Endothelial cell of umbilical vein (primary cell): ENCODE measurements at regions not wholly inside any gene's neighbourhood (a gene's known extent, or its start where the extent isn't known, plus 50 kb on each side); places are given as distances from the start of the nearest gene placed in this dataset.

Source experiments
- EZH2 ChIP-seq: IDR thresholded peaks from 2 replicates; pipeline ENCODE4 v1.6.1; 2012; ENCODE audit warnings: borderline replicate concordance, low read depth, mild to moderate bottlenecking, moderate library complexity, low read length, inconsistent platforms; ENCODE audit not compliant: severe bottlenecking
- FOS ChIP-seq: IDR thresholded peaks from 2 replicates; pipeline ENCODE4 v1.6.1; 2011; ENCODE audit warnings: mild to moderate bottlenecking, low read length, moderate library complexity, borderline replicate concordance; ENCODE audit not compliant: insufficient read depth
- GATA2 ChIP-seq: IDR thresholded peaks from 2 replicates; pipeline ENCODE4 v1.7.0; 2011; ENCODE audit warnings: low read depth, mild to moderate bottlenecking, moderate library complexity, mixed read lengths, low read length; ENCODE audit not compliant: insufficient read length, insufficient read depth
- JUN ChIP-seq: IDR thresholded peaks from 2 replicates; pipeline ENCODE4 v1.6.1; 2011; ENCODE audit warnings: borderline replicate concordance, low read depth; ENCODE audit not compliant: insufficient read length, insufficient read depth
- MYC ChIP-seq: IDR thresholded peaks from one replicate; pipeline ENCODE4 v1.6.1; 2011; ENCODE audit warnings: mild to moderate bottlenecking, low read depth, low read length
- POLR2A ChIP-seq: IDR thresholded peaks from 2 replicates; pipeline ENCODE4 v1.6.1; 2012; ENCODE audit warnings: low read depth, mild to moderate bottlenecking, control low read depth, low read length
- POLR2AphosphoS5 ChIP-seq: IDR thresholded peaks from 2 replicates; pipeline ENCODE4 v1.6.1; 2012; ENCODE audit warnings: low read depth, mild to moderate bottlenecking, control low read depth, low read length, moderate library complexity; ENCODE audit not compliant: insufficient read depth
- TF ChIP-seq, protein P1 (sequence below), 2 donors: IDR thresholded peaks; 1 replicate in 1 of 2; 2 replicates in 1 of 2; pipeline ENCODE4 v1.5.1; 2011; ENCODE audit warnings: low read length in 2 of 2, mild to moderate bottlenecking in 2 of 2, moderate library complexity in 2 of 2, control low read depth in 1 of 2, inconsistent platforms in 1 of 2, low read depth in 1 of 2; ENCODE audit not compliant: insufficient read depth in 1 of 2; ENCODE audit errors: extremely low read depth in 1 of 2
- TF ChIP-seq, protein P2 (sequence below): IDR thresholded peaks from 2 replicates; pipeline ENCODE4 v1.6.1; 2011; ENCODE audit not compliant: insufficient read depth, insufficient read length

DNA sequence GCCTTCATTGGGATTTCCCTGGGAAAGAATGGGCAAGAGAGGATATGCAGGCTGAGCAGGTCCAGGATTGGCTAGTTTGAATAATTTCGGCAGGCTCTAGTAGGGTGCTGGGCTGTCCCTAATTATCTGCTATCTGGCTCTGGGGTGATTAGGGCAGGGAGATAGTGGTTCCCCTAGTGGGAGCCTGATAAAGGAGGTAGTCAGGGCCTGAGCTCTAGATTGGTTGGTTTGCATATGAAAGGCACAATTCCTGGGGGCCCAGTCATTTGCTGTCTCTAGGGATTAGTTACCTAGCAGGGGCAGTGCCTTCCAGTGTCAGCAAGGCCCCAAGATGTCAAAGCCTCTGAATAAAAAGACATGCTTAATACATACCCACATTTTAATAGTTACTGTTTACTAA, 690.1 kb upstream of the KLHL29 start:
- TF ChIP-seq FOS (no peak), POLR2A (no peak), GATA2 (no peak), POLR2AphosphoS5 (no peak), EZH2 (no peak), MYC (no peak), JUN (no peak)
- TF ChIP-seq, protein P1, sequence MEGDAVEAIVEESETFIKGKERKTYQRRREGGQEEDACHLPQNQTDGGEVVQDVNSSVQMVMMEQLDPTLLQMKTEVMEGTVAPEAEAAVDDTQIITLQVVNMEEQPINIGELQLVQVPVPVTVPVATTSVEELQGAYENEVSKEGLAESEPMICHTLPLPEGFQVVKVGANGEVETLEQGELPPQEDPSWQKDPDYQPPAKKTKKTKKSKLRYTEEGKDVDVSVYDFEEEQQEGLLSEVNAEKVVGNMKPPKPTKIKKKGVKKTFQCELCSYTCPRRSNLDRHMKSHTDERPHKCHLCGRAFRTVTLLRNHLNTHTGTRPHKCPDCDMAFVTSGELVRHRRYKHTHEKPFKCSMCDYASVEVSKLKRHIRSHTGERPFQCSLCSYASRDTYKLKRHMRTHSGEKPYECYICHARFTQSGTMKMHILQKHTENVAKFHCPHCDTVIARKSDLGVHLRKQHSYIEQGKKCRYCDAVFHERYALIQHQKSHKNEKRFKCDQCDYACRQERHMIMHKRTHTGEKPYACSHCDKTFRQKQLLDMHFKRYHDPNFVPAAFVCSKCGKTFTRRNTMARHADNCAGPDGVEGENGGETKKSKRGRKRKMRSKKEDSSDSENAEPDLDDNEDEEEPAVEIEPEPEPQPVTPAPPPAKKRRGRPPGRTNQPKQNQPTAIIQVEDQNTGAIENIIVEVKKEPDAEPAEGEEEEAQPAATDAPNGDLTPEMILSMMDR (IDR thresholded peaks at IDR 0.05; ENCODE audit: extremely low read depth in 1 of 2, insufficient read depth in 1 of 2, low read depth in 1 of 2, low read length in 2 of 2), result no peak
- TF ChIP-seq, protein P2, sequence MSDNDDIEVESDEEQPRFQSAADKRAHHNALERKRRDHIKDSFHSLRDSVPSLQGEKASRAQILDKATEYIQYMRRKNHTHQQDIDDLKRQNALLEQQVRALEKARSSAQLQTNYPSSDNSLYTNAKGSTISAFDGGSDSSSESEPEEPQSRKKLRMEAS, result no peak
